Right atrium auricular region (tissue), 2 donors: ENCODE measurements at regions not wholly inside any gene's neighbourhood (a gene's known extent, or its start where the extent isn't known, plus 50 kb on each side); places are given as distances from the start of the nearest gene placed in this dataset.
"Not testable (repeated sequence)": the region's sequence is repeated elsewhere in the genome, so short reads cannot be mapped to it uniquely, and the experiment has no call there.

Experiments used
- DNase-seq: peaks from one replicate; pipeline ENCODE4 v3.0.0-alpha.2; 2019; ENCODE audit warnings: low spot score
- H3K27ac ChIP-seq, 2 donors: fragments of 200-600 bp; sonication (generic); 1 replicate in 1 of 2; 2 replicates in 1 of 2; pipeline ENCODE4 v1.5.1; 2016 to 2019
- H3K27me3 ChIP-seq, 2 donors: fragments of 200-600 bp; sonication (generic); one replicate each; pipeline versions ENCODE4 v1.5.1 to v1.6.0; 2017 to 2019
- H3K36me3 ChIP-seq: fragments of 200-600 bp; sonication (generic); one replicate; pipeline ENCODE4 v1.5.1; 2016
- H3K4me1 ChIP-seq, 2 donors: fragments of 200-600 bp; sonication (generic); one replicate each; pipeline versions ENCODE4 v1.5.1 to v1.6.0; 2017 to 2019
- H3K4me3 ChIP-seq, 2 donors: fragments of 200-600 bp; sonication (generic); 1 replicate in 1 of 2; 2 replicates in 1 of 2; pipeline ENCODE4 v1.5.1; 2017 to 2019; ENCODE audit warnings: mild to moderate bottlenecking in 1 of 2, moderate library complexity in 1 of 2
- H3K9me3 ChIP-seq, 2 donors: fragments of 200-600 bp; sonication (generic); one replicate each; pipeline ENCODE4 v1.5.1; 2019
- TF ChIP-seq, protein P1 (sequence below), 2 donors: fragments of 200-600 bp; sonication (generic); IDR thresholded peaks; one replicate each; pipeline ENCODE4 v1.5.1; 2019; ENCODE audit warnings: antibody characterized with exemption in 2 of 2

- Histone ChIP-seq H3K4me3 (no peak overlapping the region), H3K9me3 (no peaks in the 10 kb centered on the region), H3K27ac (no peak overlapping the region), H3K4me1 (no peaks in the 10 kb centered on the region), H3K27me3 (no peaks in the 10 kb centered on the region), H3K36me3 (no peaks in the 10 kb centered on the region)
- DNase-seq: peak; percentile 21
- TF ChIP-seq, protein P1, sequence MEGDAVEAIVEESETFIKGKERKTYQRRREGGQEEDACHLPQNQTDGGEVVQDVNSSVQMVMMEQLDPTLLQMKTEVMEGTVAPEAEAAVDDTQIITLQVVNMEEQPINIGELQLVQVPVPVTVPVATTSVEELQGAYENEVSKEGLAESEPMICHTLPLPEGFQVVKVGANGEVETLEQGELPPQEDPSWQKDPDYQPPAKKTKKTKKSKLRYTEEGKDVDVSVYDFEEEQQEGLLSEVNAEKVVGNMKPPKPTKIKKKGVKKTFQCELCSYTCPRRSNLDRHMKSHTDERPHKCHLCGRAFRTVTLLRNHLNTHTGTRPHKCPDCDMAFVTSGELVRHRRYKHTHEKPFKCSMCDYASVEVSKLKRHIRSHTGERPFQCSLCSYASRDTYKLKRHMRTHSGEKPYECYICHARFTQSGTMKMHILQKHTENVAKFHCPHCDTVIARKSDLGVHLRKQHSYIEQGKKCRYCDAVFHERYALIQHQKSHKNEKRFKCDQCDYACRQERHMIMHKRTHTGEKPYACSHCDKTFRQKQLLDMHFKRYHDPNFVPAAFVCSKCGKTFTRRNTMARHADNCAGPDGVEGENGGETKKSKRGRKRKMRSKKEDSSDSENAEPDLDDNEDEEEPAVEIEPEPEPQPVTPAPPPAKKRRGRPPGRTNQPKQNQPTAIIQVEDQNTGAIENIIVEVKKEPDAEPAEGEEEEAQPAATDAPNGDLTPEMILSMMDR (IDR thresholded peaks at IDR 0.05): no peak
Measured at GRCh38 chr2:359047-359446, 71.2 kb upstream of the ALKAL2 start.

DNA sequence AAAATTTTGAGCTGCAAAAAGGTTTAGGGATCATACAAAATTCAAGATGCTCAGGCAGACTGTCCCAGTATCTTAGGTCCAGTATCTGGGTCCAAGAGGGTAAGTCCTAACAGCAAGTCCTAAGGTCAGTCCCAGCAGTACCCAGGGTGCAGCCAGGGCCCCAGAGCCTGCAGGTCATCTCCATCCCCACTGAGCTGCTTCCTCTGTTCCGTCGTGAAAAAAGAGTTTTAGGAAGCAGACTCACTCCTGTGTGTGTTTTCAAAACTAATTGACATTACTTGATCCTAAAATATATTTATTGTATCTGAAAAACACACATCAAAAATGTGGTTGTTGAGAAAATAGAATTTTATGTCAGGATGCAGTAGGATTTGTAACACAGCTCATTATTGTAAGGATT is 69.9 kb upstream of the ALKAL2 start:
- H3K27me3 ChIP-seq: no peaks in the 10 kb centered on the region

GRCh38 chr2:356304-356703 is 68.4 kb upstream of the ALKAL2 start:
- H3K4me1 ChIP-seq, H3K4me3 ChIP-seq, H3K27me3 ChIP-seq, H3K36me3 ChIP-seq, H3K27ac ChIP-seq, H3K9me3 ChIP-seq, DNase-seq: not testable (repeated sequence)

More for the DNA sequence above, 69.9 kb upstream of the ALKAL2 start:
- H3K9me3 ChIP-seq: no peaks in the 10 kb centered on the region
- no peak overlapping the region for H3K27ac ChIP-seq
- TF ChIP-seq, protein P1 (IDR thresholded peaks at IDR 0.05): no peak
- no peaks in the 10 kb centered on the region for H3K36me3 ChIP-seq
- no peaks in the 10 kb centered on the region for H3K4me1 ChIP-seq
- DNase-seq: peak; percentile 23
- H3K4me3 ChIP-seq: no peak overlapping the region

DNA sequence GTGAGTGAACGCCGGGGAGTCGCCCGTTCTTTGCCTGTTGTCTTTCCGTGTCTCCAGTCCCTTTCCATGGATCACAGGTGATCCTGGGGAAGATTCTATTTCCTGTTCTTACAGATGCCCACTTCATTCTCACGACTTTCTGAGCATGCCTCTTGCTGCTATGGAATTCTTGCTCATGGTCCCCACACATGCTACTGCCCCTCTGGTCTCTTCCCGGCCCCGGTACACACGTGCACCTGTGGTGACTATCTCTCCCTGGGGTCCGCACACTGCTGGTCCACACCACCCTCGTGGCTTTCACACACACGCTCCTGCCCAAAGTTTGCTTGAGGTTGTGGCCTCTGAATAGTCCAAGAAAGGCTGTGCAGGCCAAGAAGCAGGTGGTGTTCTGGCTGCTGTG is 67.9 kb upstream of the ALKAL2 start:
- no peak overlapping the region for H3K27ac ChIP-seq
- no peaks in the 10 kb centered on the region for H3K9me3 ChIP-seq
- H3K36me3 ChIP-seq: no peaks in the 10 kb centered on the region
- no peak for DNase-seq
- TF ChIP-seq, protein P1 (IDR thresholded peaks at IDR 0.05): no peak
- H3K4me3 ChIP-seq: no peak overlapping the region
- no peaks in the 10 kb centered on the region for H3K27me3 ChIP-seq
- H3K4me1 ChIP-seq: no peaks in the 10 kb centered on the region

GRCh38 chr2:352696-353095 is 64.8 kb upstream of the ALKAL2 start:
- no peak overlapping the region for H3K27ac ChIP-seq
- no peaks in the 10 kb centered on the region for H3K36me3 ChIP-seq
- TF ChIP-seq, protein P1 (IDR thresholded peaks at IDR 0.05): no peak
- H3K27me3 ChIP-seq: no peaks in the 10 kb centered on the region
- DNase-seq: no peak
- no peak overlapping the region for H3K4me3 ChIP-seq
- H3K4me1 ChIP-seq: no peaks in the 10 kb centered on the region
- no peaks in the 10 kb centered on the region for H3K9me3 ChIP-seq

DNA sequence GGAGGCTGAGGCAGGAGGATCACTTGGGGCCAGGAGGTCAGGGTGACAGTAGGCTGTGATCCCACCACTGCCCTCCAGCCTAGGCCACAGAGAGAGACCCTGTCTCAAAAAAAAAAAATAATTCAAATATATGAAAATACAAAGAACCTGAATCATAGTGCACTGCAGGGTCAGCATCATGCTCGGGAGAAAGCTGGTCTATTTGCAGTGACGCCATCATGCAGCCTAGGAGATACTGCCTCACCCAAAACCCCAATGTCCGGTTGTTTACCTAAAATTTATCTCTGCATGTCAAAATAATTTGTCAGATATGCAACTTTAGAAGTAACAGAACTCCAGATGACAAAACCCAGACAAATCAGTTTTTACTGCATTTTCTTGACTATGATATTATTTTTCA is 61.5 kb upstream of the ALKAL2 start:
- no peak for DNase-seq

More for the DNA sequence above, 61.5 kb upstream of the ALKAL2 start:
- H3K4me1 ChIP-seq: no peaks in the 10 kb centered on the region
- H3K9me3 ChIP-seq: no peaks in the 10 kb centered on the region
- no peak overlapping the region for H3K4me3 ChIP-seq
- no peaks in the 10 kb centered on the region for H3K27me3 ChIP-seq
- TF ChIP-seq, protein P1 (IDR thresholded peaks at IDR 0.05): no peak
- no peak overlapping the region for H3K27ac ChIP-seq
- H3K36me3 ChIP-seq: no peaks in the 10 kb centered on the region
